Right lung (tissue), 2 donors: ENCODE measurements at regions not wholly inside any gene's neighbourhood (a gene's known extent, or its start where the extent isn't known, plus 50 kb on each side); places are given as distances from the start of the nearest gene placed in this dataset.
"Not testable (repeated sequence)": the region's sequence is repeated elsewhere in the genome, so short reads cannot be mapped to it uniquely, and the experiment has no call there.

Experiments used
- DNase-seq, 2 donors: peaks; one replicate each; pipeline ENCODE4 v3.0.0-alpha.2; 2013

DNA sequence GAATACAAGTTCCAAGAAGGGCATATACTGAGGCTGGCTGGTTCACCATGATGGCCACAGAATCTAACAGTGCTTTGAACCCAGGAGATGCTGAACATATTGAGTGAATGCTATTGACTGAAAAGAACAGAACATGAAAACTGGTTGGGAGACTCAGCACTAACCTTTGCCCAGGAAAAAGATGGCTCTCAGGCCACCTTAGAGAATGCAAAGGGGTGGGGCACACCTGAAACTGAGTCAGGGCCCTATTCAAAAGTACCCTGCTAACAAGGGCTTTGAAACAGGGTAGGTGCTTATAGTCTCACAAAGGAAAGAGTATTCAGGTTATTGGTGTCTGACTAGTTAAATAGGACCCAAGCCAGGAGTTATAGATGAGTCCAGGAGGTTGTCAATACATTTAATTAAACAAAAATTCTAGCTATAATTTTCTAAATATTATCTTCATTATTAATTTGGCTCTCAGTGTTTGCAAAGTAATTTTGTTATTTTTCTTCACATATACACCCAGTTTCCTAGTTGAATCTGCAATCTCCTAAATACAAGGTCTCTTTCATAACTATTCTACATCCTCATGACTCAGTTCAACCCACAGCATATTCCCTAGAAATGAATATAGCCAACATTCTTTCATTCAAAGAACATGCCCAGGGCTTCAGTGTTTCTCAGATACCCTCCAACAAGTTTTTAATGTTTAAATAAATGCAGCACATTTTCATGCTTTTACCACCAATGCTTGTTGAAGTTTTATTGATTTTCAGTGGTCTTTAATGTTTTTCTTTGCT is 144.2 kb upstream of the RAPGEF2 start:
- DNase-seq: no peak

DNA sequence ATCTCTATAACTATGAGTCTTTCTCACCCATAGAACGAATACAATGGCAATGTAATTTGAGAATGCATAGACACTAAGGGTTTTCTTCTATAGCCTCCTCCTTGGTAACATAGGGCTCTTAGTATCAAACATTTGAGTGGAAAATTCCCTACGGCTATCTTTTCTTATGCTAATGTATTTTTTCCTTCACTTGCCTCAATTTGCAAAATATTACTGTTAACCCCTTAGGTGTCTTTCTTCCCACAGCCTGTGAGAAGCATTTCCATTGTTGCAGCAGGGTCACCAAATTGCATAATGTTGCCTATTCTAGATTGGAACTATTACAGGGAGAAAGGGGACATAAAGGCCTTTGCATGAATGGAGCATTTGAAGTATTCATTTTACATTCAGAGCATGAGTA is 140.5 kb upstream of the RAPGEF2 start:
- DNase-seq: no peak

DNA sequence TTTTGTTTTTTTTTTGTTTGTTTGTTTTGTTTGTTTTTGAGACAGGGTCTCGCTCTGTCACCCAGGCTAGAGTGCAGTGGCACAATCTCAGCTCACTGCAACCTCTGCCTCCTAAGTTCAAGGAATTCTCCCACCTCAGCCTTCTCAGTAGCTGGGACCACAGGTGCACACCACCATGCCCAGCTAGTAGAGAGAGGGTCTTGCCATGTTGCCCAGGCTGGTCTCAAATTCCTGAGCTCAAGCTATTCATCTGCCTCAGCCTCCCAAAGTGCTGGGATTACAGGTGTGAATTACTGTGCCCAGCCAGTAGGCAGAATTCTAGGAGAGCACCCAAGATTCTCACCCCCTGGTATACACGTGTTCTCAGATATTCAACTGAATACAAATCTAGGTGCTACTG is 139.6 kb upstream of the RAPGEF2 start:
- DNase-seq: not testable (repeated sequence)

DNA sequence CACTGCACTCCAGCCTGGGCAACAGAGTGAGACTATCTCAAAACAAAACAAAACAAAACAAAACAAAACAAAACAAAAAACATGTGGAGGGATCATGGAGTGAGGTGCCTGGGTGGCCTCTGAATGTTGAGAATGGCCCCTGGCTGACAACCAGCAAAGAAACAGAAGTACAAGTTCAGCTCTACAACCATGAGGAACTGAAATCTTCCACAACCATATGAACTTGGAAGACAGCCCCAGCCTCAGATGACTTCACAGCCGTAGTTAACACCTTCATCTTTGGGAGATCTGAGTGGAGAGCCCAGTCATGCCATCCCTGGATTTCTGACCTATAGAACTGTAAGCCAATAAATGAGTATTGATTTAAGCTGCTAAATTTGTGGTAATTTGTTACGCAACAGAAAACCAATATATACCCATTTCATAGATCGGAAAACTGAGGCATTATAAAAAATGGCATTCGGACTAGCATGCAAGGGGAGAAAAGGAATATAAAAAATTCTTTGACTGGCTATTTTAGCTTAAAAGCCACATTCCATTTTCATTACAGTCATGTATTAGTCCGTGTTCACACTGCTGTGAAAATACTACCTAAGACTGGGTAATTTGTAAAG is 138.7 kb upstream of the RAPGEF2 start:
- DNase-seq: no peak

DNA sequence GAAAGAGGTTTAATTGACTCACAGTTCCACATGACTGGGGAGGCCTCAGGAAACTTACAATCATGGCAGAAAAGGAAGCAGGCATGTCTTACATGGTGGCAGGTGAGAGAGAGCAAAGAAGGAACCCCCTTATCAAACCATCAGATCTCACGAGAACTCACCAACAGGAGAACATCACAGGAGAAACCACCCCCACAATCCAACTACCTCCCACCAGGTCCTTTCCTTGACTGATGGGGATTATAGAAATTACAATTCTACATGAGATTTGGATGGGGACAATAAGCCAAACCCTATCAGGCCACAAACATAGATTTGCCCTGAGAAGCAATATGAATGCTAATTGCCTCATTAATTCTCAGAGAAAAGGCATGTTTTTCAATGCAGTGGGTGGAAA is 138.2 kb upstream of the RAPGEF2 start:
- no peak for DNase-seq

DNA sequence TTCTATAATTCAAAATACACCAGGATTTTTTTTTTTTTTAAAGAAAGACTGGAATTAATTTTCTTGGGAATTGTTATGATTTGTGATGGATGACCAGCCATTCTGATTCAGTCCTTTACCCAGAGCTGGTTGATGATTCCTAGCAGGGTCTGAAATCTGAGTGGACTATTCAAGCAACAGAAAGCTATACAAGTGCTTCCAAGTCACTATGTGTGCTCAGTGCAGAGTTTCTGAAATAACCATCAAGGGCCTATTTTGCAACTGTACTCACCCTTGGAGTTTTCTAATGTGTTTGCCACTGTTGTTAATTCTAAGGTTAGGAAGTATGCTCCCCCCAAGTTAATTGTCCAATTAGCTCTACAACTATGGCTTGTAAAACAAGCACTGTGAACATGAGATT is 137.7 kb upstream of the RAPGEF2 start:
- DNase-seq: no peak

DNA sequence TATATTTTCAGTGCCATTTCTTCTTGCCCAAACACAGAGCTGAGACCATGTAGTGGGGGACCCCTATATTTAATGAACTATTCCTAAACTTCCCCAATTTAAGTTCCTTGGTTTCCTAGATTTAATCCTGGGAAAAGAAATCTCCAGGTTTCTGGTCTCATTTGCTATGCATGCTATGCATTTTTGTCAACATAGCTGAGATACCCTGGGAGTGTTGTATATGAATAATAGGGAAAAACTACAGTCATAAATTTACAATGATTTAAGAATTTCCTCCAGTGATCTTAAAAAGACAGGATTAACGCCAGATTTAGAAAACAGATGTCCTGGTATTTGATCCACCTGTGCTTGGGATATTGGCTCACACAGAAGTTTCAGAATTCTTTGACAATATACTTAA is 136.8 kb upstream of the RAPGEF2 start:
- DNase-seq: no peak

DNA sequence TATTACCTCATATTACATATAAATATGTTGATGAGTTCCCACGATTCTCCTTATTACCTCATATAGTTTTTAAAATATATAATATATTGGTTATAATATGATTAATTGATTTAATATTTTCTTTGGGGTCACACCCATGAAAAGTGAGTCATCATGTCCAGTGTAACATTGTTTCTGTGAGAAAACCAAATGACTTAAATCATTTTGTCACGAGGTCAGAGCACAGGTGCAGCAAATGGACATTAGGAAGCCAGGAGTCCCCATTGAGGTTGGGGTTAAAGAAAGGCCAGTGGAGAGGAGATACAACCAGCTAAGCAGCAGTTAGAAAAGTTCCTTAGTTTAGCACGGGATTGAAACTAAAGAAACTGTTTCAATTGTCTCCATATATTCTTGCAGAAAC is 133.9 kb upstream of the RAPGEF2 start:
- DNase-seq: no peak

DNA sequence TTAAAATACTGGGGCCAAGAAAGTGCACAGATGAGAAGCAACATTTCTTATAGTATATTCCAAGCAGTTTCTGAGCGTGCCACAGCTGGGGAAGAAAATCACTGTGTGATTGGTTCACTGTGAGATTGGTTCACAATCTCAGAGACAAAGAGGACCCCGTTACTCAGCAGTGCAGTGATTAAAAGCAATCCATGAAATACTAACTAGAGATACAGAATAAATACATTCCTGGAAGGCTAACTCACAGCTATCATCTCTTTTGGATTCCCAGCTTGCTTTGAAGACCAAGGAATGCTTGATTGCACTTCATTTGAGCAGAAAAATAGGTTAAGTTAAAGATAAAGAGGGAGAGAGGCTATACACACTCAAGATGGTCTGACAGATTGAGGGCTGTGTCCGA is 132.1 kb upstream of the RAPGEF2 start:
- DNase-seq: no peak

DNA sequence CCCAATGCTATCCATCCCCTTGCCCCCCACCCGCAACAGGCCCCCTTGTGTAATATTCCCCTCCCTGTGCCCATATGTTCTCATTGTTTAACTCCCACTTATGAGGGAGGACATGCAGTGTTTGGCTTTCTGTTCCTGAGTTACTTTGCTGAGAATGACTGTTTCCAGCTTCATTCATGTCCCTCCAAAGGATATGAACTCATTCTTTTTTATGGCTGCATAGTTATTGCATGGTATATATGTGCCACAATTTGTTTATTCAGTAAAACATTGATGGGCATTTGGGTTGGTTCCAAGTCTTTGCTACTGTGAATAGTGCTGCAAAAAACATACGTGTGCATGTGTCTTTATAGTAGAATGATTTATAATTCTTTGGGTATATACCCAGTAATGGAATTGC is 128.4 kb upstream of the RAPGEF2 start:
- not testable (repeated sequence) for DNase-seq

DNA sequence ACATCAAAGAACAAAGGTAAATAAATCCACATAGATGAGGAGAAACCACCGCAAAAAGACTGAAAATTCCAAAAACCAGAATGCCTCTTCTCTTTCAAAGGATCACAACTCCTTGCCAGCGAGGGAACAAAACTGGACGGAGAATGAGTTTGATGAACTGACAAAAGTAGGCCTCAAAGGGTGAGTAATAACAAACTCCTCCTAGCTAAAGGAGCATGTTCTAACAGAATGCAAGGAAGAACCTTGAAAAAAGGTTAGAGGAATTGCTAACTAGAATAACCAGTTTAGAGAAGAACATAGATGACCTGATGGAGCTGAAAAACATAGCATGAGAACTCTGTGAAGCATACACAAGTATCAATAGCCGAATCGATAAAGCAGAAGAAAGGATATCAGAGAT is 122.2 kb upstream of the RAPGEF2 start:
- not testable (repeated sequence) for DNase-seq

DNA sequence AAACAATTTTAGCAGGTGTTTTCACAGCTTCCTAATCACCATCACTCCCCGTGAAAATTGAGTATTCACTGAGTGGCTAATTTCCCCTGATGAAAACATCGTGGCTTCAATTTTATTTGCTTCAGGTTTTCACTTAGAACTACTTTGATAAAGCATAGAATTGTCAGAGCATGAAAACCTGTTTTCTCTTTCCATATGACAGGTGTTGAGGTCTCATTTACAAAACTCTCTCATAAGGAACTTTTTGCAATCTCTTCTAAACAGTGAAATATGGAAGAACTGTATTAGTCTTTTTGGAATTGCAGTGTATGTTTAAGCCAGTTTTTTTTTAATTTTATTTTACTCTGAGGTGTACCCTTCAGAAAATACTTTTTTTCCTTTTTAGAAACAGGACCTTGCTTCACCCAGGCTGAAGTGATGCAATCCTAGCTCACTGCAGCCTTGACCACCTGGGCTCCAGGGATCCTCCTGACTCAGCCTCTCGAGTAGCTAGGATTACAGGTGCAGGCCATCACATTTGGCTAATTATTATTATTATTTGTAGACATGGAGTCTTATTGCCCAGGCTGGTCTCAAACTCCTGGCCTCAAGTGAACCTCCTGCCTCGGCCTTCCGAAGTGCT is 111.2 kb upstream of the RAPGEF2 start:
- DNase-seq: no peak

DNA sequence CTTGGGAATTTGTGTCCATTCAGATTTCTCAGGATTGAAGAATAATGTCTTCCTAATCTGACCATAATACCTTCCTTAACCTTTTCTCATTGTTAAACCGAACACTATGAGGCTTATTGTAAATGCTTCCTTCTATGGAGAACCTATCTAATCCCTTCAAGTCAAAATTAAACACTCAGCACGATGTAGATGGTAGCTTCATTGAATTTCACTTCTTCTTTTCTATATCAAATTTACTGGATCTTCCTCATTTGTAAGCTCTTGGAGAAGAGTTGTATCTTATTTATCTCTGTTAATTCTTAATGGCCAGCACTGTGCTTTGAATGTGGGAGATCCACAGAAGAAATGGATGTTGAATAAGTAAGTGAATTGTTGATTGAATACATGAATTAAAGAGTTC is 109.0 kb upstream of the RAPGEF2 start:
- no peak for DNase-seq

DNA sequence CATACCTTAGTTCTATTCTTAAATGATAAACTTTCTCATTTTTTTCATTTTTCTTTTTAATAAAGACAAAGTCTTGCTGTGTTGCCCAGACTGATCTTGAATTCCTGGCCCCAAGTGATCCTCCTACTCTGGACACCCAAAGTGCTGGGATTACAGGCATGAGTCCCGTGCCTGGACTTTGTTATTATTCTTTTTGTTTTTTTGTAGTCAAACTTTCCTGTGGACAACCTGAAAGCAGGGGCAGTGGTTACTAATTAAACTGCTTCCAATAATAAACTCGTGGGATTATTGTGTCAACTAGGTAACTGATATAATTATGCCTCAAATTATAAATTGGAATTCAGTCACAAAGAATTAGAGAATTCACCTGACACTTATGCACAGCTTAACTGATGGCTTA is 107.8 kb upstream of the RAPGEF2 start:
- DNase-seq: no peak

DNA sequence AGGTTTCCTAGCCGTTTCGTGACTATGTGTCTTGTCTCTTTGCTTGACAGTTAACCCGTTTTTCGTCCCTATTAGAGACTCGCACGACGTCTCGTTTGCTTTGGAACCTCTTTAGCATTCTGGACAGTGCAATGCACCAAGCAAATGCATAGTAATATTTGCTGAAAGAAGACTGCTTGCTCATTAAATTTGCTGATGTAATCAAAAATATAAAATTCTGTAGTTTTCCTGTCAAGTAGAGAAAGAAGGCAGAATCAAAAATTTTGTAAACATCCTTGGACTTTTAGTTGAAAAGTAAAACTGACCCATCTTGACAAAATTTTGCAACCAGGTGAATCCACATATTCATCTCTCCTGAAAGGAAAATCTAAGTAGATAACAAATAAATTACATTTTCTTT is 106.9 kb upstream of the RAPGEF2 start:
- DNase-seq: no peak

DNA sequence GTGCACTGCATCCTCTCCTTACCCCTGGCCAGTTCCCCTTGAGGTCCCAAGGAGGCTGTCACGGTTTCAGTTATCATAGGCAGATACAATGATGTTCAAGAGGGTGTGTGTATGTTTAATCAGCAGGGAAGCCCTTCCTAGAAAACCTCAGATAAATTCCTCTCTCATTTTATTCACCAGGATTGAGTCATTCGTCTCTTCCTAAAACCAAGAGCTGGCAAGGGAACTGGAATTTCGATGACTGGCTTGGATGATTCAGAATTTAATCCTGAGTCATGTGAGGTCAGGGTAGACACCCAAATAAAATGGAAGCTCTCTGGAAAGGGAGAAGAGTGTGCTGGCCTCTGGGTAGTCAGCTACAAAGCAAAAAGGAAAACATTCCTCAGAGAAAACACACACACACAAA is 106.2 kb upstream of the RAPGEF2 start:
- no peak for DNase-seq

DNA sequence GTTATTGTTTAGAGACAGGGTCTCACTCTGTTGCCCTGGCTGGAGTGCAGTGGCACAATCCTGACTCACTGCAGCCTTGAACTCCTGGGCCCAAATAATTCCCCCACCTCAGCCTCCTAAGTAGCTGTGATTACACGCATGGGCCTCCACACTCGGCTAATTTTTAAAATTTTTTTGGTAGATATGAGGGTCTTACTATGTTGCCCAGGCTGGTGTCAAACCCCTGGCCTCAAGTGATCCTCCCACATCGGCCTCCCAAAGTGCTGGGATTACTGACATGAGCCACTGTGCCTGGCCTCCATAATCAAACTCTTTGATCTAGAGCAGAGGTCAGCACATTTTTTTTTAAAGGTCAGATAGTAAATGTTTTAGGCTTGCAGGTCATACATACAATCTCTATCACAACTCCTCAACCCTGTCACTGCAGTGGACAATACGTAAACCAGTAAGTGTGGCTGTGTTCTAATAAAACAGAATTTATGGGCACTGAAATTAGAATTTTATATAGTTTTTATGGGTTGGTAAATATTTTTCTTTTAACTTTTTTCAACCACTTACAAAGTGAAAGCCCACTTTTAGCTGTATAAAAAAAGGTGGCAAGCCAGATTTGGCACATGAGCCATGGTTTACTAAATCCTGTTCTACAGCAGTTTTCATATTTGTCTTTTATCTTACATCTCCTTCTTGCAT is 105.1 kb upstream of the RAPGEF2 start:
- DNase-seq: no peak

DNA sequence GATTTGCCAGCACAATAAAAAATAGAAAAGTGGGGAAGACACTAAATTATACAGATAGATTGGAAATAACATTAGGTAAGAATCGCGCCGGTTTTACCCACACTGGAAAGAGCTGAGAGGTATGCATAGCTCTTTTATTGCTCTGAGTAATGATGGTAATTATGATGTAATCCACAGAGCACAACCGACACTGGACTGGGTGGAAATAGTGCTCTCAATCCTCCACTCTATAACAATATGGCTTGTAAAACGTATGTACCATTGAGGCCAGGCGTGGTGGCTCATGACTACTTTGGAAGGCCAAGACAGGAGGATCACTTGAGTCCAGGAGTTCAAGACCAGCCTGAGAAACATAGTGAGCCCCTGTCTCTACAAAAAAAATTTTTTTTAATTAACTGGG is 104.3 kb upstream of the RAPGEF2 start:
- no peak for DNase-seq

DNA sequence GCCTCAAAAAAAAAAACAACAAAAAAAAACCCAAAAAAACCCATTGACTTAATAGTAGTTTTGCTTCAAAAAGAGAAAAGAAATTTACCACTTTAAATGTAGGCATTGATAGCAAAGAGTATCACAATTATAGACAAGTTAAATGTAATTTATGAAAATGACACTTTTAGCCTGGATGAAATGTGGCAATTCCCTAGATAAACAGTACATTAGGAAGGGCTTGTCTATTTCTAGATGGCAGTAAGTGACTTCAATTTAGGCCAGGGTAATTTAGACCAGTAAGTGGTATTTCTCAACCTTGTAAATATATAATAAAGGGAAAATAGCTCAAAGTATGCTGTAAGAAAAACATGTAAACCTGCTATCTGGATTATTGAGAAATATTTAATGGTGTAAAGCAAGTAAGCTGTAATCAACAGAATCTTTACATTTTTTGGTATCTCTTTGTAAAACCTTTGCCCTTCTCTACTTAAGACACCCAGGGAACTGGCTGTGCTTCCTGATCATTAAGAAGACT is 103.7 kb upstream of the RAPGEF2 start:
- DNase-seq: no peak

DNA sequence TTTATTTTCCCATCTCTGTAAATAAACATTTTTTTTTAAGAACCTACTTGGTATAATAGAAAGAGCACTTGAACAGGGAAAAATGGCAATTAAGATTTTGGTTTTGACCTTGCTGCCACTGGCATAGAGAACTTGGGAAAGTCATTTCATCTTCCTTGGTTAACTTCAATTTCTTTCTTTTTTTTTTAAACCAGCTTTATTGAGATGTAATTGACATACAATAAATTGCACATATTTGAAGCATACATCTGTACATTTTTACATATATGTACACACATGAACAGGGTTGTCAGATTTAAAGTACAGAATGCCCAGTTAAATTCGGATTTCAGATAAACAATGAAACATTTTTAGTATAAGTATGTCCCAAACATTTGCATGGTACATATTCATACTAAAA is 103.0 kb upstream of the RAPGEF2 start:
- DNase-seq: no peak

DNA sequence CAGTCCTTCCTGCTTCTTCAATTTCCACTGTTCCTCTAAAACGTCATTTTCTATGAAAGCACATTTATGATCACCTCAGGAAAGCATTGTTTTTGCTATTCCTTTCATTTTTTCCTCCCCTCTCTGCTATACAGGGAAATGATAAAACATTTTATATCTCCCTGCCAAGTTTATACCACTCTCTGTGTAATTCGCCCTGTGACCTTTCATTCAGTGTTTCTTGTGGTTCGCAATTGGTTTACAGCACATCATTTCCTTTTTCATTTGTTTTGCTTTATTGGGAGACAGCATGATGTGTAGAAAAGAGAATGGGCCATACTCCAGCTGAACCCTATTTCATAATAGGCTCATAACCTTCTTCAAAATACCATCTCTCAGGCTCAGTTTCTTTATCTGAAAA is 99.9 kb upstream of the RAPGEF2 start:
- DNase-seq: peak; percentile 16 to 27

DNA sequence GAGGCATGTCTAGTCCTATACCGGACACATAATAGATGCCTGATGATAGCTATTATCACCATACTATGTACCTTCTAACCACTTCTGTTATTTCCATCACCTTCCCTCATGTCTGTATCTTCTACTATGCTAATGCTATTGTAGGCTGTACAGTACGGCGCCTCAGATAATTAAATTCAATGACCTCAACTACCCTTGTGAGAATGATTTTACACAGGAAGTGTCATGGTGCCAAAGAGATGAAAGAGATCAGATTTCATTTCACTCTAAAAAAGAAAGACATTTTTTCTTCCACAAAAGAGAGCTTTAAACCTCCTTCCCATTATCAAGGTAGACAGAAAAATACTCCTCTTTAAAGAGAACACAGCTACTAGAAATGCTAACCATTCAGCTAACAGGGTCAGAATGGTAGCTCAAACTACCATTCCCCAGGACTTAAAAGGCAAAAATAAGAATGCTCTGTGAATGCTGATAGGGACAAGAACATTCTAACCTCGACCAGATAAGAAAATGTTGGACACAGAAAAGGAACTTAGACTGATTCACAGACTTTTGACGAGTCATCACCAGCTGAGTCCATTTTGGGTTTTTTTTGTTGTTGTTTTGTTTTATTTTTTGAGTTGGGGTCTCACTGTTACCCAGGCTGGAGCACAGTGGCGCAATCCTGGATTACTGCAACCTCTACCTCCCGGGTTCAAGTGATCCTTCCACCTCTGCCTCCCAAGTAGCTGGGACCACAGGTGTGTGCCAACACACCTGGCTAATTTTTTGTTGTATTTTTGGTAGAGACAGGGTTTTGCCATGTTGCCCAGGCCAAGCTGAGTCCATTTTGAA is 99.2 kb upstream of the RAPGEF2 start:
- no peak for DNase-seq
